ENCODE measurements at regions not wholly inside any gene's neighbourhood (a gene's known extent, or its start where the extent isn't known, plus 50 kb on each side); places are given as distances from the start of the nearest gene placed in this dataset.

GRCh38 chr1:72586023-72586685, 303.8 kb upstream of the NEGR1 start:
- Histone ChIP-seq H3K4me3 (replicated peaks; ENCODE audit: low read depth, low read length) (no peak overlapping the region), H3K36me3 (ENCODE audit: control insufficient read depth, insufficient read depth, low read length) (no peaks in the 10 kb centered on the region), H3K27me3 (replicated peaks; ENCODE audit: control insufficient read depth, insufficient read depth, low read length) (no peaks in the 10 kb centered on the region)
- DNase-seq (ENCODE audit: extremely low read depth, insufficient read length): no peak
- TF ChIP-seq CTCF (IDR thresholded peaks at IDR 0.05; ENCODE audit: insufficient read depth, low read length, poor library complexity, severe bottlenecking): no peak

- Histone ChIP-seq H3K4me3 (replicated peaks; ENCODE audit: low read depth, low read length) (no peak overlapping the region), H3K27me3 (replicated peaks; ENCODE audit: control insufficient read depth, insufficient read depth, low read length) (no peaks in the 10 kb centered on the region), H3K36me3 (ENCODE audit: control insufficient read depth, insufficient read depth, low read length) (no peaks in the 10 kb centered on the region)
- no peak for DNase-seq (ENCODE audit: extremely low read depth, insufficient read length)
- TF ChIP-seq CTCF (IDR thresholded peaks at IDR 0.05; ENCODE audit: insufficient read depth, low read length, poor library complexity, severe bottlenecking): no peak
These were observed 297.3 kb upstream of the NEGR1 start for GRCh38 chr1:72579629-72580028.

- Histone ChIP-seq H3K27me3 (replicated peaks; ENCODE audit: control insufficient read depth, insufficient read depth, low read length) (no peaks in the 10 kb centered on the region), H3K4me3 (replicated peaks; ENCODE audit: low read depth, low read length) (no peak overlapping the region), H3K36me3 (ENCODE audit: control insufficient read depth, insufficient read depth, low read length) (no peaks in the 10 kb centered on the region)
- no peak for TF ChIP-seq CTCF (IDR thresholded peaks at IDR 0.05; ENCODE audit: insufficient read depth, low read length, poor library complexity, severe bottlenecking)
- DNase-seq (ENCODE audit: extremely low read depth, insufficient read length): no peak
These were observed 288.5 kb upstream of the NEGR1 start for GRCh38 chr1:72570815-72571214.

- H3K27me3 ChIP-seq (replicated peaks; ENCODE audit: control insufficient read depth, insufficient read depth, low read length): no peaks in the 10 kb centered on the region
- TF ChIP-seq CTCF (IDR thresholded peaks at IDR 0.05; ENCODE audit: insufficient read depth, low read length, poor library complexity, severe bottlenecking): no peak
- no peak for DNase-seq (ENCODE audit: extremely low read depth, insufficient read length)
These were observed 285.8 kb upstream of the NEGR1 start for GRCh38 chr1:72568113-72568512.

GRCh38 chr1:72567521-72567920, 285.2 kb upstream of the NEGR1 start:
- no peak for DNase-seq (ENCODE audit: extremely low read depth, insufficient read length)
- no peak overlapping the region for H3K4me3 ChIP-seq (replicated peaks; ENCODE audit: low read depth, low read length)
- no peaks in the 10 kb centered on the region for H3K27me3 ChIP-seq (replicated peaks; ENCODE audit: control insufficient read depth, insufficient read depth, low read length)
- TF ChIP-seq CTCF (IDR thresholded peaks at IDR 0.05; ENCODE audit: insufficient read depth, low read length, poor library complexity, severe bottlenecking): no peak
- no peaks in the 10 kb centered on the region for H3K36me3 ChIP-seq (ENCODE audit: control insufficient read depth, insufficient read depth, low read length)

More at GRCh38 chr1:72568113-72568512, 285.8 kb upstream of the NEGR1 start:
- Histone ChIP-seq H3K36me3 (ENCODE audit: control insufficient read depth, insufficient read depth, low read length) (no peaks in the 10 kb centered on the region), H3K4me3 (replicated peaks; ENCODE audit: low read depth, low read length) (no peak overlapping the region)

GRCh38 chr1:72564749-72565148, 282.4 kb upstream of the NEGR1 start:
- DNase-seq (ENCODE audit: extremely low read depth, insufficient read length): no peak
- Histone ChIP-seq H3K36me3 (ENCODE audit: control insufficient read depth, insufficient read depth, low read length) (no peaks in the 10 kb centered on the region), H3K27me3 (replicated peaks; ENCODE audit: control insufficient read depth, insufficient read depth, low read length) (no peaks in the 10 kb centered on the region), H3K4me3 (replicated peaks; ENCODE audit: low read depth, low read length) (no peak overlapping the region)
- TF ChIP-seq CTCF (IDR thresholded peaks at IDR 0.05; ENCODE audit: insufficient read depth, low read length, poor library complexity, severe bottlenecking): no peak
